Left hindlimb (tissue), 1 donor: ENCODE measurements at regions not wholly inside any gene's neighbourhood (a gene's known extent, or its start where the extent isn't known, plus 50 kb on each side); places are given as distances from the start of the nearest gene placed in this dataset.
"Not testable (repeated sequence)": the region's sequence is repeated elsewhere in the genome, so short reads cannot be mapped to it uniquely, and the experiment has no call there.

Source experiments
- DNase-seq: peaks from one replicate; pipeline ENCODE4 v3.0.0-alpha.2; 2018

GRCh38 chr9:66152406-66152805 is 415.5 kb downstream of the FOXD4L4 start:
- not testable (repeated sequence) for DNase-seq

GRCh38 chr9:66153021-66153725 is 416.2 kb downstream of the FOXD4L4 start:
- DNase-seq, result peak; percentile 24

GRCh38 chr9:66153971-66154691 is 417.2 kb downstream of the FOXD4L4 start:
- DNase-seq, result not testable (repeated sequence)

- not testable (repeated sequence) for DNase-seq
These were observed 445.4 kb downstream of the FOXD4L4 start for GRCh38 chr9:66182316-66182715.

GRCh38 chr9:66183648-66184047 is 446.7 kb downstream of the FOXD4L4 start:
- not testable (repeated sequence) for DNase-seq

- not testable (repeated sequence) for DNase-seq
These were observed 460.3 kb downstream of the FOXD4L4 start for GRCh38 chr9:66197199-66197598.

- DNase-seq, result not testable (repeated sequence)
These were observed 461.5 kb downstream of the FOXD4L4 start for GRCh38 chr9:66198421-66198820.

GRCh38 chr9:66206617-66207016 is 469.7 kb downstream of the FOXD4L4 start:
- DNase-seq, result not testable (repeated sequence)

GRCh38 chr9:66207914-66208313 is 471.0 kb downstream of the FOXD4L4 start:
- not testable (repeated sequence) for DNase-seq

- not testable (repeated sequence) for DNase-seq
These were observed 507.8 kb downstream of the FOXD4L4 start for GRCh38 chr9:66244763-66245162.

GRCh38 chr9:66245481-66245880 is 508.5 kb downstream of the FOXD4L4 start:
- DNase-seq, result not testable (repeated sequence)

GRCh38 chr9:66257581-66257980 is 520.6 kb downstream of the FOXD4L4 start:
- peak; percentile 5 for DNase-seq

- DNase-seq, result not testable (repeated sequence)
These were observed 524.6 kb downstream of the FOXD4L4 start for GRCh38 chr9:66261576-66261975.

GRCh38 chr9:66263621-66264020 is 526.7 kb downstream of the FOXD4L4 start:
- not testable (repeated sequence) for DNase-seq

GRCh38 chr9:66264786-66265185 is 527.8 kb downstream of the FOXD4L4 start:
- DNase-seq, result not testable (repeated sequence)

- peak; percentile 19 for DNase-seq
These were observed 529.3 kb downstream of the FOXD4L4 start for GRCh38 chr9:66266202-66266601.

- DNase-seq, result not testable (repeated sequence)
These were observed 530.0 kb downstream of the FOXD4L4 start for GRCh38 chr9:66266856-66267430.

GRCh38 chr9:66267684-66268083 is 530.7 kb downstream of the FOXD4L4 start:
- DNase-seq, result peak; percentile 8

- DNase-seq, result not testable (repeated sequence)
These were observed 532.1 kb downstream of the FOXD4L4 start for GRCh38 chr9:66269024-66269423.

GRCh38 chr9:66269783-66270182 is 532.8 kb downstream of the FOXD4L4 start:
- not testable (repeated sequence) for DNase-seq

- DNase-seq, result not testable (repeated sequence)
These were observed 541.9 kb downstream of the FOXD4L4 start for GRCh38 chr9:66278809-66279208.
